SK-N-DZ (cell line): ENCODE measurements at regions not wholly inside any gene's neighbourhood (a gene's known extent, or its start where the extent isn't known, plus 50 kb on each side); places are given as distances from the start of the nearest gene placed in this dataset.
"Not testable (repeated sequence)": the region's sequence is repeated elsewhere in the genome, so short reads cannot be mapped to it uniquely, and the experiment has no call there.

Source experiments
- DNase-seq: peaks from one replicate; pipeline ENCODE4 v3.0.0-alpha.2; 2015; ENCODE audit warnings: low spot score

DNA sequence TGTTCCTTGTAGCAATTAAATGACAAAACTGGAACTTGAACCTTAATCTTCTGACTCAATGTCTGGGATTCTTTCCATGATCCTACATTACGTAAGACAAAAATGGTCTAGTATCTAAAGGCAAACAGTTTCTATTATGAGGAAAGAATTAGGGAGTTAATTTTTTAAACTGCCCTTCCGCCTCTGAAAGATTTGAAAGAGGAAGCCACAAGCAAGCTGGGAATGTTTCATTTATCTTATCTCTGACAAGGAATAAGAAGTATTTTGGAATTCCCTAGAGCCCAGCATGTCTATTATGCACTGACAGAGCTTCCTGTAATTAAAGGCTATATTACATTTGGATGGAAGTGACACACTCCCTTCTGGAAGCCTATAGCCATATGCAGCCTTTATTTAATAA is 558.8 kb upstream of the CDH2 start:
- DNase-seq, result peak; percentile 15

DNA sequence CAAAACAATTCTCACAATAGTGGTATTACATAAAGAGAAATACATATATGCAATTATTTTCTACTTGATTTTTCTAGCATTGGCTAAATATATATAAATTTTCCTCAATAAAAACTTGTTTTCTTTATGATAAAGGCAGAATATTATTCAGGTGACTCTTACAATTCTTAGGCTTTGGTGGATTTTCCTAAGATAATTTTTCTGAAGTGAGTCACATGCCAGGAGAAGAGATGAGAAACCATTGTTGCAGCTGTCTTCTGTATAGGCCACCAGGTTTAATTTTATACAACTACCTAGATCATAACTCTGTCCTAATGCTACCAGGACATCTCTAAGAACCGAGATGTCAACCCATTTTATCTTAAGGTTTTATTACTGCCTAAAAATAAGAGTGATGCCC is 552.4 kb upstream of the CDH2 start:
- DNase-seq, result no peak

DNA sequence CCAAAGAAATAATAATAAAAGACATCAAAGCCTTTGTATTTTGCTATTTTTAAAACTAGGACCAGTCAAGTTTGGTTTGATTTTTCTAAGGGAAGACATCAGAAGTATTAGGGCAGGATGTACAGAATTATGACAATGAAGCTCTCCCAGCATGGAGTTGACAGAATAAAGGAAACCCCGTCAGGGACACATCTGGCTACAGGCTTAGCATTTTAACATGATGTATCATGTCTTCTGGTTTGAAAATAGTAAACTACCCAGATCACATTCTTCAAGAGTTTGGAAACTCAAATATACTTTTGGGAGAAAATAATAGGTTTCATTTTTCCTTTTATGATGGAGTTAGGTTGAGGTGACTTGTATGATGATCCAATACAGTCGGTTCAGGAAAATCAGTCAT is 552.0 kb upstream of the CDH2 start:
- no peak for DNase-seq

DNA sequence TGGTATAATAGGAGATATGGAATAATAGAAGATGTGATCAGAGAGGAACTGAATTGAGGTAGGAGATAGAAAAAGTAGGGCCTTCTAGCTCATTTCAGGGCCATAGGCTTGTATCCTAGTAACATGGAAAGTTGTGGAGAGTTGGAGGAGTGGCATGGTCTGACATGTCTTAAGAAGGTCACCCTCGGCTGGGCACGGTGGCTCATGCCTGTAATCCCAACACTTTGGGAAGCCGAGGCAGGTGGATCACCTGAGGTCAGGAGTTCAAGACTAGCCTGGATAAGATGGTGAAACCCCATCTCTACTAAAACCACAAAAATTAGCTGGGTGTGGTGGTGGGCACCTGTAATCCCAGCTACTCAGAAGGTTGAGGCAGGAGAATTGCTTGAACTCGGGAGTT is 550.3 kb upstream of the CDH2 start:
- DNase-seq, result not testable (repeated sequence)

DNA sequence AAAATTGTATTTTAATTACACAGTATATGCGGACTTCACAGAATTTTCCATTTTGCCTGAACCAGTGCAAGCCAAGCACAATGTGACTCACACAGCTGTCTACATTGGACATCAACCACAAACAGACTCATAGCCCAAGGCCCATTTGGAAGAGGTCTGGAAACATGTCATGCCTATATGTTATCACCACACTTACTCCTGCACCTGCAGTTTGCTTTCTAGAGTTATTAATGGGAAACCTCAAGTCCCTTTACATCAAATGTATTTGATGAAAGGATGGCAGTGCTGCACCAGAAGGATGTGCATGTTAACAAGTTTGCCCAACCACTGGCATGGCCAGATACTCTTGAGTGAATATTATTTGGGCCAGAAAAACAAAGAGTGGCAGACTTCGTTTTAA is 548.9 kb upstream of the CDH2 start:
- DNase-seq, result no peak

DNA sequence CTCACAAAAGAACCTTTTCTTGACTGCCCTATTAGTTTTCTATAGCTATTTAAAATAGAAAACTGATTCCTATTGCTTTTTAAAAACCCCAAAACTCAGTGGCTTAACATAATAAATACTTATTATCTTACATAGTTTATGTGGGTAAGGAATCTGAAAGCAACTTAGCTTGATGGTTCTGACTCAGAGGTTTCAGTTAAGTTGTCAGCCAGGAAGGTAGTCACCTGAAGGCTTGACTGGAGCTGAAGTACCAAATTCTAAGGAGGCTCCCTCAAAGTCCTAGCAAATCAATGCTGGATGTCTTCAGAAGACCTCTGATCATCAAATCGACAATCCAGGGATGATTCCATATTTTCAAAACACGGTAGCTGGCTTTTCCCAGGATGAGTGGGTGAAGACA is 546.6 kb upstream of the CDH2 start:
- DNase-seq, result no peak

DNA sequence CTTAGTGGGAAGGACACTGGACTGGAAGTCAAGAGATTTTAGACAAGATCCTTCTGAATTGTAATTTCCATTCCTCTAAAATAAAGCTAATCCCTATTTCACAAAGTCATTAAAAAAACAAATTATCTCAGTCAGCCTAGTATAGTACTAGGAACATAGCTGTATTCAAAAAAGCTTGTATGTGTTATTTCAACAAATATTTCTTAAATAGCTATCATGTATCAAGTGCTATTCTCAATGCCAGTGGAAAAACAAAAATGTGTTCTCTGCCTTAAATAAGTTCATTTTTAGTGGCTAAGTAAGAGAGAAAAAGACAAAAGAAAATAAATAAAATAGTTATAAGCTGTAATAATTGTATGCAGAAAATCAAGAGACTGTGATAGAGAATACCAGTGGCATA is 541.8 kb upstream of the CDH2 start:
- DNase-seq, result no peak

DNA sequence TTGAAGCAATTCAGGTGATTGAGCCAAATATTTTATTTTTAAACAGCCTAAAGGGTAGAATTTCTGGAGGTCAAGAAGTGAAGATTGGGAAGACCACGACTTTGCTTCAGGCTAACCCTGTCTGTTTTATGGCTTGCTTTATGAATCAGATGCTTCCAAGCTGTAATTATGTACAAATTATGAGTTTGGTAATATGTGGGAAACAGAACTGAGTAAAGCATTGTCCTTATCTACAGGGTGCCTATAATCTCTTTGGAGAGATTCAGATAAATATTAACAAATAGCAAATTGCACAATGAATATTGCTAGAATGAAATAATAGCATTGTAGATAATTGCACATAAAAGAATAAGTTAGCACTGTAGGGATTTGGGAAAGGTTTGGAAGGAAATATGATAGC is 539.4 kb upstream of the CDH2 start:
- no peak for DNase-seq

DNA sequence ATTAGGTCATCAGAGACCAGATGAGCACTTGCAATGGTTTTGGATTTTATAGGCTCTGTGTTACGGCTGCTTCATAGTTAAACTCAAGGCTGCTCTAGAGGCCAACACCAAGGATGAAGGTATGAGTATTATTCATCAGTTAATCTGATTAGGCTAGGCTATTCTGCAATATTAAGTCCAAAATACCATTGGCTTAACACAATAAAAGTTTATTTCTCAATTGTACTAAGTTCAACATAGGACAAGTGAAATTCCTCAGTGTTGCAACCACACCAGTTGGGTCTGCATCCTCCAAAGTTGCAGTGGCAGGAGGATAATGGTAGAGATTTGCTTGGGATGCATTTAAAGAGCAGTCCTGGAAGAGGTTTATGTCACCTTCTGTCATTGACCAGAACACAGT is 538.3 kb upstream of the CDH2 start:
- no peak for DNase-seq

DNA sequence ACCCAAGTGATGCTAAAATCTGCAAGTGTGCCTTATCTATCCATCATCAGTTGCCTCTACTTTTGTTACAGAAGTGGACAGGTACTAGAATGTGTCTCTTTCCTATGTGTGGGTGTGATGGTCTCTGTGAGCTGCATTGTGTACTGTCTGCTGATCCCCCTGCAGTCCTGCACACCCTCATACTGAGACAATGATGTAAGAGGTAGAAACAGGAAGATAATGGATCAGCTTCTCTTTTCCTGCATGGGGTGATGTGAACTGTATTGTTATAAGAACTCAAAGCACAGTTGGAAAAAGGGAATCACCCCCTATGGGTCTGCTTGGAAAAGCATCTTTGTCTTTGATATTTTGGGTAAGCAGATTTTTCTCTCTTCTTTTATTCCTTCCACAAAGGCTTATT is 537.6 kb upstream of the CDH2 start:
- no peak for DNase-seq

DNA sequence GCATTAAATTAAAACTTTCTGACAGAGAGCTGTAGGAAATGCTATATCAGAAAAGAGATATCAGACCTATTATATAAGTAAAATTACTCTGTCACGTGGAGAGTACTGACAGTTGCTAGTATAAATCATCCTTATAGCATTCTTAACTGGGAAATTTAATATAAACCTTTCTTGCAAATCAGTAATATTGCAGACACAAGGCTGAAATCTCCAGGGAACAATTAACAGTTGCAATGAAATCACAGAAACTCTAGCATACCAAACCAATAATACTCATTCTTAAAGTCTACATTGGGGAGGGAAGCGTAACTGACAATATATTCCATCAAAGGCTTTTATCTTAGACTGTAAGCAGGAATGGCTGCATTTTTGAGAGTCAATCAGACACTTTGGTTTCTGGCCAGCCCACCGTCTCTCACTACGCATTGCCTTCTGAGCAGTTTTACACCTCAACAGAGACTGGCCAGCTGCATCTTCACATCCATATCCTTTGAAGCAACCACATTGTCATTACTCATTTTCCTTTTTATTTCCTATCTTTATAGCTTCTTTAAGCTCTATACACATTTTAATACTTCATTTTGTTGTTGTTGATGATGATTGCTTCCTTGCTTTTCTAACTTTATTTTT is 536.0 kb upstream of the CDH2 start:
- no peak for DNase-seq

DNA sequence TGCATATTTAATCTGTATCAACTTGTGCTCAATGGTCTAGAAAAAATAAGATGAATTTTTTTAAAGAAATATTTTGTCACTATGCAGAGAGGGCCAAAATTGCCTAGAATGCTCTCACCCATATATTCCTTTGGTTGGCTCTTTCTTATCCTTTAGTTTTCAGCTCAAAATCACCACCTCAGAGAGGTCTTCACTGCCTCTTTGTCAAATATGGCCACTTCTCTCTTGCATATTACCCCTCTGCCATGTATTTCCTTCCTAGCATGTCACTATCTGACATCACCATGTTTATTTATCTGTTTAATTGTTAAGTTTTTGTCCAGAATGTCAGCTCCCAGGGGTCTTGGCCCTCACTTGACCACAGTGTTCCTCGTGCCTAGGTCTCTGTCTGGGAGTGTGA is 535.2 kb upstream of the CDH2 start:
- no peak for DNase-seq

DNA sequence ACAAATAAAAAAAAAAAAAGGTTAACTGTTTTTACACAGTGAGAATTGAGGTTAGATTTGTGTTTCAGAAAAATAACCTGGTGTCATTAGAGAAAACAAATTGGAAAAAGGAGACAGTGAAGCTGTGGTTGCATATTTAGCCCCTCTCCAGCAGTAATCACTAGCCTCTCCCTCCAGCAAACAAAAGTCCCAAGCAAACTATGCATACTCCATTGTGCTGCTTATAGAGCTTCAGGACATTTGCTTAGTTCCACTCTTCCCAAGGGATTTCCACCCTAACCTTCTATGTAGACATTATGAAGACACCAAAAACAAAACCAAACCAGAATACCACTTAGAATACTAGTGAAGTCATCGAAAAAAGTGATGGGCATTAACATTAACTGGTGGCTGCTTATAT is 534.2 kb upstream of the CDH2 start:
- no peak for DNase-seq

DNA sequence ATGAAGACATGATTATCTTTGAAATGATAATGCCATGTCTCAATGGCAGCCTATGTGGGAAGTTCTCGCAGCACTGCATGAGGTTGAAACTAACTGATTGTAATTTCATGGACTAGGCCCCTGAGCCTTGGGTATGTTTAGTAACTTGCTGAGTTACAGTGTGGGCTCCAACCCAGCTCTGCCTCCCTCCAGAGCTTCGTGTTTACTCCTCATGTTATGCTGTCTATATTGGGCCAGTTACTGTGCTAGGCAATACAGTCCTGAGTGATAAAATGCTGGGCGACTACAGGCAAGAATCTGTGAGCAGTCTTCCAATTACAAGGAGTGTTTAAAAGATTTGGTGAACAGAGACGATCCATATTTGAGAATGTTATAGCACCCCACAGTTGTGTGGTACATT is 530.1 kb upstream of the CDH2 start:
- no peak for DNase-seq

DNA sequence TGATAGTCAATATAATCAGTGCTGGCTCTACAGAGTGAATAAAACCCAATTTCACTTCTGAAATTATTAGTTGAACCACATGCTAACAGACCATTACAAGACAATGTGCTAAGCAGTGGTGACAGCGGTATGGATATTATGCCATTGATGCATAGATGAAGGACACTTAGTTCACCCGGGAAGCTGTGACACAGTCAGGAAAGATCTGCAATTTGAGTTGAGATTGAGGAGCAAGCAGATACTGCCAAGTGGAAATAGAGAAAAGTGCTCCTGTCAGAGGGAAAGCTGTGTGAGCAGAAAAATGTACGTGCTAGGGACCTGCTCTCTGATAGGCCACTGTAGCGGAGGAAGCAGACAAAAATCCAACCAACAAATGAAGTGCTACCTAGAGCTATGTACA is 529.5 kb upstream of the CDH2 start:
- no peak for DNase-seq

DNA sequence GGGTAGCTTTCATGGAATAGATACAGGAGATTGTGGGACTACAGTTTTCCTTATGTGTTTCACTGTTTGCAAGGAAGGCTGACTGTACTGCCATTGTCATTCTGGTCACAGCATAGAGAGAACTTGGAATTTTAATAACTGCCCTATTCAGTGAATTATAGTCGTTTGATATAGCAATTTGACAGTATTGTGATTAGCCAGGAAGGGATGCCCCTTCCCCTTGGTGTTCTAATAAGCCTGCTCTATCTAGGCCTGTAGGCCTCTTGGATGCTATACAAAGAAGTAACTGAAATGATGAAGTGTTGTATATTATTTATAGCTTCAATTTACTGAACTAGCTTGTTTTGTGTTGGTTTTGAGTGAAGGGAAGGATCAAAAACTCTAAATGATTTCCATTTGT is 528.6 kb upstream of the CDH2 start:
- DNase-seq, result no peak

DNA sequence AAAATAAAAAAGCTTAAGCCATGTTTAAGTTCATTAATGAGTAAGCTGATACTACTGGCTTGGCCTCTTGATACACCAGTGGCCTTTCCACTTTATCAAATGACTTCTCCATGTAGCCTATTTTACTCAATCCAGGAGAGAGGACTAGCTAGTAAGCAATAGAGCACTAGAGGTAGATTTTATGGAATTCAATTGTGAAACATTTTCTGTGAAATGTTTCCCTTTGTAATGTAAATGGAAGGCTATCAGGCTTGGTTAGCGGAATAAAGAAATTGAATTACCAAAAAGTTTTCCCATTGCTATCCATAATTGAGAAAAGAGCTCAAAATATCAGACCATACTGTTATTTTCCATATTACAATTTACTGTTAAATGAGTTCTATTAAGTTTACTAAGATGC is 515.4 kb upstream of the CDH2 start:
- no peak for DNase-seq

DNA sequence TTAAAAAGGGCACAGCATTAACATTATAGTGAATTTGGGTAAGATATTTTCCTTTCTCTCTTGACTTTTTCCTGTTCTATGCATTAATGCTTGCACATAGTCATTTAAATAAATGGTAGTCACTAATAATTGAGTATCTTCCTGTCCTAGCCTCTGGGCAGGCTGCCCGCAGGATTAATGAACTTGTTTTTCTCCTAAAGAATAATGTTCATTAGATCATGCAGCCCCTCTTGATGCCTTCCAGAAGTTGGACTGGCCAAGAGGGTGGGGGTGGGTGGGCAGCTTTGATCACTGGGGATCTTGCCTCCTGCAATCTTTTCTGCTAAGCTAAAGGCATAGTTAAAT is 514.5 kb upstream of the CDH2 start:
- DNase-seq, result no peak

DNA sequence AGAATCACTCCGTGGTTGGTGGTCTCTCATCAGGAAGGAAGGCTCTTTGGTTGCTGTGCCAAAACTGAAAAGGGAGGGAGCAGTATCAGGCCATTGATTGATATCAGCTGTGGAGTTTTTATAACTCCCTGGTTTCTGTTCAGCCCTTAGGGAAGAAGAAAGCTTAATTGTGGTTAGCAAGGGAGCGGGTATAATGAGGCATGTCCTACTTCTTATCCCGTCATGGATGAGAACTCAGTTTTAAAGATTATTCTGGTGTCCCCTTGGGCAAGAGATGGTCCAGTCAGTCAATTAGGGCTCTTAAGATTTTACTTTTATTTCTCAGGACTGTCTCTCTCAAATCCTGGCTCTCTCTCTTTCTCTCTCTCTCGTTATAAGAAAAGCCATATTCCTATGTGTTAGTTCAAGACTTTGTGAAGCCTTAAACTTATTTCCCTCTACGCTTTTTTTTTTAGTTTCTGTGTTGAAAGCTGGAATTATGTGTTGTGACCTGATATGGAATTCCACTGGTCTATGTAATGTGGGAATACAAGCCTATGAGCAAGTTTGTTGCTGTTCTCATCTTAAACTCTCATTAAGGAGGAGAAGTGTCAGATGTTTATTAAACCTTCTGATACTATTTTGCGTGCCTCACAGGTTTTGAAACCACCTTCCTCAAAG is 514.0 kb upstream of the CDH2 start:
- DNase-seq, result no peak

DNA sequence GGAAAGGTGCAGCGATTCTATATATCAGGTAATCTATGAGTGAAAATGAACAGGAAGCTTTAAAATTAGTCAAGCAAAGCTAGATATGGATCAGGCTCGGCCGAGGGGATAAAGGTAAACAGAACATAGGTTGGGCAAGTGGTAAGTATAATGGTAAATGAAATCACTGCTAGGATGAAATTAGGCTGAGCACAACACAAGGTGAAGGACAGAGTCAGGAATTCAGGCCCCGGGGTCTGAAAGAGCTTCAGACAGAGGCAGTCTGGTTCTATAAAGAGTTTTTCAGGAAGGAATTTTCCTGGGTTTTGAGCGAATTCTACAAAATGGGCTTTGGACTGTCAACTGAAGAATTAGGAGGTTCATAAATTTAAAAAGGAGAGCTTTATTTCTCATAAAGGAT is 513.2 kb upstream of the CDH2 start:
- peak; percentile 40 for DNase-seq

DNA sequence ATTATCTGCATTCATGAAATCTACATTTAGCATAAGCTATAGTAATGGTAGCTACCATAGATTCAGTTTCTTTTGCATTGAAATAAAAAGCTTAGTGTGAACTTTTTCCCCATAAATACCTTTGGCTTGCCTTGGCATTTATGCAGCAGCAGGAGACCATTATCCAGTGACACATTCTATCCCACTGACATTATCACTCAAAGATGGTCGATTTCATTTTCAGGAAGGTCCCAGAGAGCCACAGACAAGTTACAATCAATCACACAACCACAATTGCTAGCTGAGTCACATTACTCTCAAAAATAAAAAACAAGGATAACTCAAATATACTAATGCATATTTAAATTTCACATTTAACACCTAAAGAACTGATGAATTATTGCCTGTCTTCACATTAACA is 512.7 kb upstream of the CDH2 start:
- DNase-seq, result no peak

DNA sequence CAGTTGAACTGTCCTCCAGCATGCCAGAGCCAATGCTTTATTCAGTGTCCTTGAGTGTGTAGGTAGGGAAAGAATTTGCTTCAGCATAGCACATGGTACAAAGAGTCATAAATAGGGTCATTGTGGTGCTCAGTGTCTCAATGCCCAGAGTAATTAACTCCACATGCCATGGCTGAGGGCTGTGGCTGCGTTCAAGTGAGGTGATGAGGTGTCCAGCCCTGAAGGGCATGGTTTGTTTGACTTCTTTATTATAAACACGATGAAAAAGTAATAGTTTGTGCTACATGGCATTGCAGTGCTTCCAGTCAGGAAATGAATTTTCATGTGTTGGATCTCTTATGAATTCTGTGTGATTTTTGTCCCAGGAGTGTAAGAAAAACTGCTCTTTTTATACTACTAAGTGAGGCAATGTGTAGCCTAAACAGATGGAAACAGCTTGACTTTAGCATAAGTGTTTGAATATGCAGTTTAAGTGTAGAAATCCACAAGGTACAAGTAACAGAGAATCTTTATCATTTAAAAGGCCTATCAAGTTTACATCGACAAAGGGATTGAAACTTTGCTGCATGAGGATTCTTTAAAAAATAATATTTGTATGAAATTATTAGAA is 507.9 kb upstream of the CDH2 start:
- no peak for DNase-seq

DNA sequence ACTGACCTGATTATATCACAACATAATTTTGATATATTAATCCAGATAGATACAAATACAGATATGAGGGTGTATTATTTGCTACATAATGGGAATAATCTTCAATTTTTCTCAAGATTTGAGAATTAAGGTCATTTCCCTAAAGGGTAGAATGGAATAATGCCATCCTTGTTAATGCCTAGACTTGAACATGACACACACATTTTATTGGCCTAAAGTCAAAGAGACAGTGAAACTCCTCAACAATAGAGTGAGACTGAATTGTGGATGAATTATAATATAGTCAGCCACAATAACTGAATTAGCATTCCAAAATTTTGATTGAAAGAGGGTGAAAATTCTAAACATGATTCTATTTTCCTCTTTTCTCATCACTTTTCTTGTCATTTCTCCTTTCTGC is 506.0 kb upstream of the CDH2 start:
- DNase-seq, result no peak

DNA sequence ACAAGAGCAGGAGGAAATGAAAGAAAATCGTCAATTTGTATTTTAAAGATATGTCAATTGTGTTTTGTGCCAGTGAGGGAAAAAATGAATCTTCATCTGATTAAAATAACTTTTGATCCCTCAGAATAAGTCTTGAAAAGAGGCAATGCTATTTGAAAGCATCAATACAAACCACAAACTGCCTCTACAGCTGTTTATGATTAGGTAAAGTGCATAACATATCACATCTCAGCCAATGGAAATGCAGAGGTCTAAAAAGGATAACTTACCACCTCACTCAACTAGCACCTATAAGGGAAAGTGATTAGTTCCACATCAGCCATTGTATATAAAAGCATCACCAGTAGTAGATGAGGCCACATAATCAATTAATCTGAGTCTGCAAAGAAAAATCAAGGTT is 492.2 kb upstream of the CDH2 start:
- DNase-seq, result no peak
